HCT116 (cell line): ENCODE measurements at regions not wholly inside any gene's neighbourhood (a gene's known extent, or its start where the extent isn't known, plus 50 kb on each side); places are given as distances from the start of the nearest gene placed in this dataset.

Experiments used
- ATAC-seq: fragments of 200-7000 bp; cut with Tn5 transposase; 2 replicates; pipeline ENCODE4 v1.9.1; 2020; ENCODE audit warnings: mild to moderate bottlenecking, moderate library complexity
- BruUV-seq: library from RNA; stranded (reverse); fragments of 400-500 nt; replicated peaks from 2 replicates; lab custom pipeline; 2021; lab: Mats Ljungman, UMichigan
- CTCF ChIA-PET: fragments of 300-600 bp; sonication (Branson Sonifier 250); formaldehyde crosslinking; loops from one replicate; lab custom pipeline; 2021; ENCODE audit warnings: antibody characterized with exemption; lab: Charles Lee
- POLR2A ChIA-PET: fragments of 300-600, 350-600 bp; sonication (Branson Sonifier 250); formaldehyde crosslinking; loops from one replicate; lab custom pipeline; 2021; ENCODE audit warnings: antibody characterized with exemption; lab: Charles Lee
- RAD21 ChIA-PET, 2 experiments: fragments of 300-600 bp; sonication (Branson Sonifier 250); formaldehyde crosslinking; loops; one replicate each; lab custom pipeline; 2023; ENCODE audit warnings: low total read pairs in 2 of 2; ENCODE audit not compliant: uncharacterized antibody in 2 of 2, unreplicated experiment in 2 of 2, low non-redundant PET in 1 of 2; lab: Charles Lee
- DNase-seq: peaks from one replicate; pipeline ENCODE4 v3.0.0-alpha.2; 2010; ENCODE audit warnings: low read depth, low spot score
- H2AFZ ChIP-seq: fragments of 200-600 bp; shearing (Covaris generic), sonication (generic); 2 replicates; pipeline ENCODE4 v1.6.1; 2017; ENCODE audit warnings: low read depth, mixed run types, mixed read lengths, antibody characterized with exemption, low read length; ENCODE audit not compliant: poor library complexity, severe bottlenecking
- H3K27ac ChIP-seq: 2 replicates; pipeline ENCODE4 v1.5.1; 2012; ENCODE audit warnings: low read depth, low read length
- H3K27me3 ChIP-seq: fragments of 200-600 bp; sonication (generic); 2 replicates; pipeline ENCODE4 v1.6.1; 2016; ENCODE audit warnings: mixed run types, low read length, mixed read lengths; ENCODE audit not compliant: insufficient read depth
- H3K36me3 ChIP-seq, 2 experiments: fragments of 200-500 bp in 1 of 2; fragments of 200-600 bp in 1 of 2; sonication (Bioruptor generic) in 1 of 2; sonication (generic) in 1 of 2; 2 replicates each; pipeline versions ENCODE4 v1.5.1 to v1.6.1; 2014 to 2016; ENCODE audit warnings: low read length in 2 of 2, inconsistent platforms in 1 of 2, mixed read lengths in 1 of 2, mixed run types in 1 of 2; ENCODE audit not compliant: insufficient read depth in 2 of 2, control insufficient read depth in 1 of 2
- H3K4me1 ChIP-seq, 2 experiments: fragments of 200-600 bp in 1 of 2; sonication (generic) in 1 of 2; 2 replicates each; pipeline versions ENCODE4 v1.5.1 to v1.6.1; 2012 to 2017; ENCODE audit warnings: low read length in 2 of 2, inconsistent platforms in 1 of 2, mild to moderate bottlenecking in 1 of 2, mixed read lengths in 1 of 2, mixed run types in 1 of 2, moderate library complexity in 1 of 2; ENCODE audit not compliant: insufficient read depth in 2 of 2, control insufficient read depth in 1 of 2
- H3K4me2 ChIP-seq: fragments of 200-600 bp; sonication (generic); 2 replicates; pipeline ENCODE4 v1.6.1; 2017; ENCODE audit warnings: mixed run types, low read length, mixed read lengths
- H3K4me3 ChIP-seq, 2 experiments: fragments of 200-600 bp in 1 of 2; sonication (generic) in 1 of 2; replicated peaks in 1 of 2; 2 replicates each; pipeline ENCODE4 v1.5.1; 2011 to 2016; ENCODE audit warnings: low read length in 2 of 2, control low read depth in 1 of 2, low read depth in 1 of 2, mild to moderate bottlenecking in 1 of 2, mixed read lengths in 1 of 2, mixed run types in 1 of 2
- H3K79me2 ChIP-seq: fragments of 200-600 bp; sonication (generic); 2 replicates; pipeline ENCODE4 v1.6.1; 2017; ENCODE audit warnings: mild to moderate bottlenecking, mixed run types, low read length, moderate library complexity, mixed read lengths; ENCODE audit not compliant: insufficient read depth
- H3K9ac ChIP-seq: fragments of 200-600 bp; sonication (generic); 2 replicates; pipeline ENCODE4 v1.6.1; 2016; ENCODE audit warnings: low read length, mixed read lengths
- H3K9me2 ChIP-seq: fragments of 200-600 bp; sonication (generic), shearing (Covaris generic); 2 replicates; pipeline ENCODE4 v1.6.1; 2017; ENCODE audit warnings: mixed run types, mild to moderate bottlenecking, moderate library complexity; ENCODE audit not compliant: insufficient read depth
- H3K9me3 ChIP-seq, 2 experiments: fragments of 200-500 bp in 1 of 2; fragments of 200-600 bp in 1 of 2; sonication (Bioruptor generic) in 1 of 2; sonication (generic) in 1 of 2; 2 replicates each; pipeline ENCODE4 v1.6.1; 2014 to 2017; ENCODE audit warnings: low read length in 2 of 2, mixed read lengths in 2 of 2, inconsistent platforms in 1 of 2, low read depth in 1 of 2, mild to moderate bottlenecking in 1 of 2, mixed run types in 1 of 2, moderate library complexity in 1 of 2; ENCODE audit not compliant: control insufficient read depth in 1 of 2, insufficient read depth in 1 of 2
- H4K20me1 ChIP-seq: fragments of 200-600 bp; sonication (generic), shearing (Covaris generic); 2 replicates; pipeline ENCODE4 v1.6.1; 2017; ENCODE audit warnings: mixed run types, mild to moderate bottlenecking, moderate library complexity; ENCODE audit not compliant: insufficient read depth
- CBX3 ChIP-seq: IDR thresholded peaks from 2 replicates; pipeline ENCODE4 v1.6.1; 2012; ENCODE audit warnings: low read depth
- CEBPB ChIP-seq: IDR thresholded peaks from 2 replicates; pipeline ENCODE4 v1.6.1; 2012; ENCODE audit warnings: low read depth
- EZH2 ChIP-seq: fragments of 200-600 bp; sonication (generic); IDR thresholded peaks from 2 replicates; pipeline ENCODE4 v1.6.1; 2017; ENCODE audit warnings: antibody characterized with exemption, mixed run types
- EZH2phosphoT487 ChIP-seq: fragments of 200-600 bp; IDR thresholded peaks from 2 replicates; pipeline ENCODE4 v1.6.1; 2018; ENCODE audit warnings: antibody characterized with exemption, borderline replicate concordance
- FOSL1 ChIP-seq: IDR thresholded peaks from 2 replicates; pipeline ENCODE4 v1.6.1; 2012; ENCODE audit warnings: low read depth
- JUND ChIP-seq: IDR thresholded peaks from 2 replicates; pipeline ENCODE4 v1.6.1; 2012
- POLR2A ChIP-seq: IDR thresholded peaks from 2 replicates; pipeline ENCODE4 v1.7.0; 2011; ENCODE audit warnings: borderline replicate concordance; ENCODE audit not compliant: insufficient read depth, insufficient read length; ENCODE audit errors: extremely low read depth
- POLR2AphosphoS5 ChIP-seq: IDR thresholded peaks from 2 replicates; pipeline ENCODE4 v1.6.1; 2011; ENCODE audit warnings: mild to moderate bottlenecking, low read depth, low read length, moderate library complexity
- SIN3A ChIP-seq: IDR thresholded peaks from 2 replicates; pipeline ENCODE4 v1.6.1; 2012; ENCODE audit warnings: low read depth
- SP1 ChIP-seq: IDR thresholded peaks from 2 replicates; pipeline ENCODE4 v1.6.1; 2012; ENCODE audit warnings: low read depth
- SRF ChIP-seq: IDR thresholded peaks from 2 replicates; pipeline ENCODE4 v1.6.1; 2012; ENCODE audit warnings: low read depth
- TCF7L2 ChIP-seq: IDR thresholded peaks from 2 replicates; pipeline ENCODE4 v1.7.0; 2011; ENCODE audit warnings: borderline replicate concordance, inconsistent platforms; ENCODE audit not compliant: insufficient read depth, insufficient read length; ENCODE audit errors: extremely low read depth
- YY1 ChIP-seq: IDR thresholded peaks from 2 replicates; pipeline ENCODE4 v1.6.1; 2011; ENCODE audit warnings: low read length, low read depth, moderate library complexity, mild to moderate bottlenecking; ENCODE audit not compliant: insufficient replicate concordance; ENCODE audit errors: extremely low read depth
- ZNF274 ChIP-seq: fragments of 200-500 bp; sonication (Bioruptor generic); IDR thresholded peaks from 2 replicates; pipeline ENCODE4 v1.6.1; 2014; ENCODE audit warnings: mild to moderate bottlenecking, low read depth, low read length, inconsistent platforms
- intact Hi-C: fragments of 100-400 bp; cut with micrococcal nuclease; formaldehyde crosslinking; loops from 2 replicates; pipeline ENCODE4 v1.10.0; 2022
- TF ChIP-seq, protein P1 (sequence below): IDR thresholded peaks from 2 replicates; pipeline ENCODE4 v1.6.1; 2012
- TF ChIP-seq, protein P2 (sequence below): IDR thresholded peaks from 2 replicates; pipeline ENCODE4 v1.6.1; 2012
- TF ChIP-seq, protein P3 (sequence below): IDR thresholded peaks from 2 replicates; pipeline ENCODE4 v1.6.1; 2011; ENCODE audit warnings: mild to moderate bottlenecking, low read length, moderate library complexity; ENCODE audit not compliant: insufficient replicate concordance; ENCODE audit errors: extremely low read depth
- TF ChIP-seq, protein P4 (sequence below), 3 experiments: fragments of 200-600 bp in 1 of 3; sonication (generic) in 1 of 3; IDR thresholded peaks in 2 of 3; conservative IDR thresholded peaks in 1 of 3; 2 replicates each; pipeline ENCODE4 v1.5.1; 2012 to 2017; ENCODE audit warnings: low read depth in 2 of 3, low read length in 2 of 3, antibody characterized with exemption in 1 of 3, borderline replicate concordance in 1 of 3, control low read depth in 1 of 3, mild to moderate bottlenecking in 1 of 3, mixed read lengths in 1 of 3, mixed run types in 1 of 3, moderate library complexity in 1 of 3; ENCODE audit not compliant: insufficient read depth in 1 of 3

DNA sequence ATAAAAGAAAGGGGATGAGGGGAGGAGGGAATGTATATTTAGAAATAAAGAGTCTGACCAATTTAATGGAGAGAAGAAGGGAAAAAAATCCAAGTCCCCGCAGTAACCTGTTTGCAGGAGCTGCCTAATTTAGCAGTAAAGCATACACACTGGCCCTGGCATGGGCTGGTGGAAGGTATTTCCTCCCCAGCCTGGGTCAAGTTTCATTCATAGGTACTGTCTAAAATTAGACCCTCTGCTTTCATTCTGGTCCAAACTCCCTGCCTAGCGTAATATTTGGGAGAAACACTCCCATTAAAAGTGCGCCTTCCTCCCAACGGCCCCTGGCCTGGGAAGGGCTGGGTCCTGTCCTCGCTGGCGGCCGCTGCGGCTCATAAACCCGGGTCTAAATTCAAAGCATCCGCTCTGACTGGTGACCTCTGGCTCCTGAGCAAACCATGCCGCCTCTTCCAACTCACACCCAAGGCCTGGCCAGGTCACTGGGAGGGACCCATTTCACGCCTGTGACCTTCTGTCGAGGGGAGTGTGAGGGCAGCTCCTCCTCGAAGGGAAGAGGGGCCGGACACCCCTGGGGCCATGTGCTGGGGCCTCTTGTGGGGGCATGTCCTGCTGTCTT, 123.2 kb downstream of the FGF18 start:
- ATAC-seq, result no peak
- intact Hi-C loops, result no loop called here
- DNase-seq, result no peak
- H3K4me3 ChIP-seq, result no peak overlapping the region
- no peaks in the 10 kb centered on the region for H3K36me3 ChIP-seq
- no peak overlapping the region for H3K27ac ChIP-seq
- no peak overlapping the region for H3K4me2 ChIP-seq
- TF ChIP-seq ZNF274 (no peak), YY1 (no peak), CBX3 (no peak), POLR2A (no peak), FOSL1 (no peak), SRF (no peak), EZH2phosphoT487 (no peak), EZH2 (no peak), POLR2AphosphoS5 (no peak), JUND (no peak), CEBPB (no peak), TCF7L2 (no peak), SIN3A (no peak), SP1 (no peak)
- TF ChIP-seq, protein P1, sequence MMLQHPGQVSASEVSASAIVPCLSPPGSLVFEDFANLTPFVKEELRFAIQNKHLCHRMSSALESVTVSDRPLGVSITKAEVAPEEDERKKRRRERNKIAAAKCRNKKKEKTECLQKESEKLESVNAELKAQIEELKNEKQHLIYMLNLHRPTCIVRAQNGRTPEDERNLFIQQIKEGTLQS, result no peak
- TF ChIP-seq, protein P2, sequence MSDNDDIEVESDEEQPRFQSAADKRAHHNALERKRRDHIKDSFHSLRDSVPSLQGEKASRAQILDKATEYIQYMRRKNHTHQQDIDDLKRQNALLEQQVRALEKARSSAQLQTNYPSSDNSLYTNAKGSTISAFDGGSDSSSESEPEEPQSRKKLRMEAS, result no peak
- TF ChIP-seq, protein P3, sequence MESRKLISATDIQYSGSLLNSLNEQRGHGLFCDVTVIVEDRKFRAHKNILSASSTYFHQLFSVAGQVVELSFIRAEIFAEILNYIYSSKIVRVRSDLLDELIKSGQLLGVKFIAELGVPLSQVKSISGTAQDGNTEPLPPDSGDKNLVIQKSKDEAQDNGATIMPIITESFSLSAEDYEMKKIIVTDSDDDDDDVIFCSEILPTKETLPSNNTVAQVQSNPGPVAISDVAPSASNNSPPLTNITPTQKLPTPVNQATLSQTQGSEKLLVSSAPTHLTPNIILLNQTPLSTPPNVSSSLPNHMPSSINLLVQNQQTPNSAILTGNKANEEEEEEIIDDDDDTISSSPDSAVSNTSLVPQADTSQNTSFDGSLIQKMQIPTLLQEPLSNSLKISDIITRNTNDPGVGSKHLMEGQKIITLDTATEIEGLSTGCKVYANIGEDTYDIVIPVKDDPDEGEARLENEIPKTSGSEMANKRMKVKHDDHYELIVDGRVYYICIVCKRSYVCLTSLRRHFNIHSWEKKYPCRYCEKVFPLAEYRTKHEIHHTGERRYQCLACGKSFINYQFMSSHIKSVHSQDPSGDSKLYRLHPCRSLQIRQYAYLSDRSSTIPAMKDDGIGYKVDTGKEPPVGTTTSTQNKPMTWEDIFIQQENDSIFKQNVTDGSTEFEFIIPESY, result no peak
- TF ChIP-seq, protein P4, sequence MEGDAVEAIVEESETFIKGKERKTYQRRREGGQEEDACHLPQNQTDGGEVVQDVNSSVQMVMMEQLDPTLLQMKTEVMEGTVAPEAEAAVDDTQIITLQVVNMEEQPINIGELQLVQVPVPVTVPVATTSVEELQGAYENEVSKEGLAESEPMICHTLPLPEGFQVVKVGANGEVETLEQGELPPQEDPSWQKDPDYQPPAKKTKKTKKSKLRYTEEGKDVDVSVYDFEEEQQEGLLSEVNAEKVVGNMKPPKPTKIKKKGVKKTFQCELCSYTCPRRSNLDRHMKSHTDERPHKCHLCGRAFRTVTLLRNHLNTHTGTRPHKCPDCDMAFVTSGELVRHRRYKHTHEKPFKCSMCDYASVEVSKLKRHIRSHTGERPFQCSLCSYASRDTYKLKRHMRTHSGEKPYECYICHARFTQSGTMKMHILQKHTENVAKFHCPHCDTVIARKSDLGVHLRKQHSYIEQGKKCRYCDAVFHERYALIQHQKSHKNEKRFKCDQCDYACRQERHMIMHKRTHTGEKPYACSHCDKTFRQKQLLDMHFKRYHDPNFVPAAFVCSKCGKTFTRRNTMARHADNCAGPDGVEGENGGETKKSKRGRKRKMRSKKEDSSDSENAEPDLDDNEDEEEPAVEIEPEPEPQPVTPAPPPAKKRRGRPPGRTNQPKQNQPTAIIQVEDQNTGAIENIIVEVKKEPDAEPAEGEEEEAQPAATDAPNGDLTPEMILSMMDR (IDR thresholded peaks at IDR 0.05 in 2 of 3, conservative IDR thresholded peaks at IDR 0.05 in 1 of 3; ENCODE audit: borderline replicate concordance in 1 of 3, insufficient read depth in 1 of 3, low read depth in 2 of 3, low read length in 2 of 3), result no peak
- peaks cover 0 to 14% of the 10 kb centered on the region in 2 experiments; a peak in 2 of 4 replicates for H3K4me1 ChIP-seq
- RAD21 ChIA-PET, result no interaction called here
- H4K20me1 ChIP-seq, result no peaks in the 10 kb centered on the region
- H3K9me2 ChIP-seq, result no peaks in the 10 kb centered on the region
- no peaks in the 10 kb centered on the region for H3K79me2 ChIP-seq
- no peak overlapping the region for H3K9ac ChIP-seq
- no peaks in the 10 kb centered on the region for H3K9me3 ChIP-seq
- CTCF ChIA-PET, result no interaction called here
- H3K27me3 ChIP-seq, result no peaks in the 10 kb centered on the region
- no TSS peak for BruUV-seq
- no peak overlapping the region for H2AFZ ChIP-seq
- POLR2A ChIA-PET, result no interaction called here
